ENCODE measurements at regions not wholly inside any gene's neighbourhood (a gene's known extent, or its start where the extent isn't known, plus 50 kb on each side); places are given as distances from the start of the nearest gene placed in this dataset.

DNA sequence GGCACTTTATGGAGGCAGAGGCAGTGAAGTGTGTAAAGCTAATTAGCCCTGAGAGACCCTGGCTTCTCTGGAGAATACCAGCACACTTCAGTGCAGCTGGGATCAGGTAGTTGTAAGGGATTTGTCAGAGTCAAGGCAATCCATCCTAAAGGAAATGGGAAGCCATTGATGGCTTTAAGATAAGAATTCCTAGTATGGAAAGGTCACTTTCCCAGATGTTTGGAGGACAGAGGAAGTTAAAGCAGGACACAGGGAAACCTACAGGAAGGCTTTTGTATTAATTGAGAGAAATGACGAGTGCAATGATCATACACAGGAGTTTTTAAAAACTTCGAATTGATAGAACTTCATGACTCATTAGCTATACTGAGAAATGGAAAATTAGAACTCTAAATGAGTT lies 254.4 kb downstream of the SLC16A7 start:
- no peak for TF ChIP-seq POLR2AphosphoS5 (IDR thresholded peaks at IDR 0.05)
- TF ChIP-seq, protein P1, sequence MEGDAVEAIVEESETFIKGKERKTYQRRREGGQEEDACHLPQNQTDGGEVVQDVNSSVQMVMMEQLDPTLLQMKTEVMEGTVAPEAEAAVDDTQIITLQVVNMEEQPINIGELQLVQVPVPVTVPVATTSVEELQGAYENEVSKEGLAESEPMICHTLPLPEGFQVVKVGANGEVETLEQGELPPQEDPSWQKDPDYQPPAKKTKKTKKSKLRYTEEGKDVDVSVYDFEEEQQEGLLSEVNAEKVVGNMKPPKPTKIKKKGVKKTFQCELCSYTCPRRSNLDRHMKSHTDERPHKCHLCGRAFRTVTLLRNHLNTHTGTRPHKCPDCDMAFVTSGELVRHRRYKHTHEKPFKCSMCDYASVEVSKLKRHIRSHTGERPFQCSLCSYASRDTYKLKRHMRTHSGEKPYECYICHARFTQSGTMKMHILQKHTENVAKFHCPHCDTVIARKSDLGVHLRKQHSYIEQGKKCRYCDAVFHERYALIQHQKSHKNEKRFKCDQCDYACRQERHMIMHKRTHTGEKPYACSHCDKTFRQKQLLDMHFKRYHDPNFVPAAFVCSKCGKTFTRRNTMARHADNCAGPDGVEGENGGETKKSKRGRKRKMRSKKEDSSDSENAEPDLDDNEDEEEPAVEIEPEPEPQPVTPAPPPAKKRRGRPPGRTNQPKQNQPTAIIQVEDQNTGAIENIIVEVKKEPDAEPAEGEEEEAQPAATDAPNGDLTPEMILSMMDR (IDR thresholded peaks at IDR 0.05) = no peak

Data from breast epithelium (tissue), 3 donors.